SK-N-DZ (cell line): ENCODE measurements at regions not wholly inside any gene's neighbourhood (a gene's known extent, or its start where the extent isn't known, plus 50 kb on each side); places are given as distances from the start of the nearest gene placed in this dataset.
"Not testable (repeated sequence)": the region's sequence is repeated elsewhere in the genome, so short reads cannot be mapped to it uniquely, and the experiment has no call there.

ENCODE experiments used
- DNase-seq: peaks from one replicate; pipeline ENCODE4 v3.0.0-alpha.2; 2015; ENCODE audit warnings: low spot score

DNA sequence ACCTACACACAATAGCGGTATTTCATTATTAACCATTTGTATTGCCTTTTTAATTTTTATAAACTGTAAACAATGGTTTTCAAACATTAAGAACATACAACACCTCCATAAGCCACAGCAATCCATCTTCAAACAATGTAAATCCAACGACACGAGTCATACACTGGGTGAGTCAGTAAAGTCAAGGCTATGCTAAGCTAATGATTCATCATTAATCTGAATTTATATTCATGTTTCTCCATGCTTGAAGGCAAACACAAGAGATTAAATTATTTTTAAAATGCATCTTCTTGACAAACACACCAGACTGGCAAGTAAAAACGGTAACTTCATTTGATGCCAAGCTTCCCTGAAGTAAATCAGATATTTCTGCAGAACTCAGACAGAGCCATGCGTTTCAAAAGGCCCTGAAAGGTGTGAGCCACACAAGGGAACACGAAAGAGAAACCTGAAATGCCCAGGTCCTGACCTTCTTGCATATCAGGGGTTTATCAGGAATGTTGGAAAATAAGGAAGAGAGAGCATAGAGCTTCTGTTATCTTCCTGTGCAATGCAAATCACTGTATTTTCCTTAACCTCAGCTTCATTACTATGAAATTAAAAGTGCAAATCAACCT, 162.5 kb downstream of the ALDH8A1 start:
- no peak for DNase-seq

- DNase-seq, result no peak
These were observed 165.6 kb downstream of the ALDH8A1 start for GRCh38 chr6:134784336-134784735.

DNA sequence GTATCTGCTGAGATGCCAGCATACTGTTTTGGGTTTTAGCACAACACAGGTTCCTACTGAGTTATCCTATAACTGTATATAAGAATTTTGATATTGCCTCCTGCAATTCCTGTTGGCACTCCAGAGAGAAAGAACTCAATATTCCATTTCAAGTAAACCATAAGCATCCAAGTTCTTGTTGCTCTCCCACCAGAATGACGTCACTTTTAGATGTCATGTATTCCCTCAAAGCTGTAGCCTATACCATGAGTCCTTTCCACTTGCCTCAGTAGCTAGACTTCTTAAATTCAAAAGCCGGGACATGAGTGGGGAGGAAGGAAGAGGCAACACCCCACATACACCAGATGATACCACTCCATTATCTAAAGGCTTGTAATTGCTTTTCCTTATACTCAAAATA, 171.5 kb downstream of the ALDH8A1 start:
- no peak for DNase-seq

GRCh38 chr6:134774201-134774638, 175.7 kb downstream of the ALDH8A1 start:
- no peak for DNase-seq

GRCh38 chr6:134772671-134773360, 177.1 kb downstream of the ALDH8A1 start:
- no peak for DNase-seq

GRCh38 chr6:134768931-134769330, 181.0 kb downstream of the ALDH8A1 start:
- DNase-seq, result no peak

- DNase-seq, result no peak
These were observed 183.4 kb downstream of the ALDH8A1 start for GRCh38 chr6:134766497-134766896.

DNA sequence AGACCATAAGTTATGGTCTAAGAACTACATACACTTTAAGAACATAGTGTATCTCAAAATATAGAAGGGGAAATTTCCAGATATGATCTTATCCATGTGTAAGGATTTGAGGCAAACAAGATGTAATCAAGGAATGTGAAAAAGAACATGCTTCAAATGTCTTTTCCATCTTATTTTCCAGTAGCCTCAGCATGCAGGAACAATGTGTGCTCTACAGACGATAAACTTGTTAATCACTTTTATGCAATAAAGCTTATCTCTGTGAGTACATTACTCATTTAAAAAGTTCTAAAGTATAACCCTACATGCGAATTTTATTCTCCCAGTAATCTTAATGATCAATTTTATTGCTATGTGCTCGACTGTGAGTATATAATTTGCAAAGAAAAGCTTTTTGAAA, 185.2 kb downstream of the ALDH8A1 start:
- no peak for DNase-seq

DNA sequence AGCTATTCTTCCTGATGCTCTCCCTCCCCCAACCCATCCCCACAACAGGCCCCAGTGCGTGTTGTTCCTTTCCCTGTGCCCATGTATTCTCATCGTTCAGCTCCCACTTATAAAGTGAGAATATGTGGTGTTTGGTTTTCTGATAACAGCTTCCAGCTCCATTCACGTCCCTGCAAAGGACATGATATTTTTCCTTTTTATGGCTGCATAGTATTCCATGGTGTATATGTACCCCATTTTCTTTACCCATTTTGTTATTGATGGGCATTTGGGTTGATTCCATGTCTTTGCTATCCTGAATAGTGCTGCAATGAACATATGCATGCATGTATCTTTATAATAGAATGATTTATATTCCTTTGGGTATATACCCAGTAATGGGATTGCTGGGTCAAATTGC, 186.3 kb downstream of the ALDH8A1 start:
- DNase-seq, result not testable (repeated sequence)

DNA sequence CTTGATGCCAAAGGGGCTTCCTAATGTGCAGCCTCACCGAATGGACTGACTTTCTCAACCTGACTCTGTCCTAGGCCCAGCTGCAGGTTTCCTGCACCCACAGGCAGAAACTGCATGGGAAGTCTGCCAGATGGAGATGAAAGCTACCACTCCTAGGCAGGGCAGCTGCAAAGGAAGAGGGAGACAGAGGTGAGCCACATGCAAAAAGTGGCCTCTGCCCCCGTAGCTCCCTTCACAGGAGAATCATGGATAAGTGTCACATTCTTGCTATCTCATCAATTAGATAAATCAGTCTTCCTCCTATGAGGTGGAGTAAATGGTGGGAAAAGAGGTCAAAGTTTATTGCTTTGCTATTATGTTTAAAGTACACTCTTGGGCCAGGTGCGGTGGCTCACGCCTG, 191.3 kb downstream of the ALDH8A1 start:
- no peak for DNase-seq

DNA sequence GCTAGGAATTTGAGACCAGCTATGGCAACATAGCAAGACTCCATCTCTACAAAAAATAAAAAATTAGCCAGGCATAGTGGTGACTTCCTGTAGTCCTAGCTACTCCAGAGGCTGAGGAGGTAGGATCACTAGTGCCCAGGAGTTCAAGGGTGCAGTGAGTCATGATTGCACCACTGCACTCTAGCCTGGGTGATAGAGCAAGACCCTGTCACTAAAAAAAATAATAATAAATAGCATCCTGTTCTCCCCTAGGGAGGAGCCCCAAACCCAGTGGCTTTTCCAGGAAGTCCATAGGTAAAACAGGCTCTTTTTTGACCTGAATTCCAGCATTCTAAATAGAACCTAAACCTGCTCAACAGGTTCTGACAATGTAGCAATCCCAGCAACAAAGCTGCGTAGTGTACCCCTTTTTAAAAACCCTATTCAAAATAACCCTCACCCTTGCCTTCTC, 192.0 kb downstream of the ALDH8A1 start:
- DNase-seq, result no peak

GRCh38 chr6:134756374-134757025, 193.4 kb downstream of the ALDH8A1 start:
- no peak for DNase-seq

DNA sequence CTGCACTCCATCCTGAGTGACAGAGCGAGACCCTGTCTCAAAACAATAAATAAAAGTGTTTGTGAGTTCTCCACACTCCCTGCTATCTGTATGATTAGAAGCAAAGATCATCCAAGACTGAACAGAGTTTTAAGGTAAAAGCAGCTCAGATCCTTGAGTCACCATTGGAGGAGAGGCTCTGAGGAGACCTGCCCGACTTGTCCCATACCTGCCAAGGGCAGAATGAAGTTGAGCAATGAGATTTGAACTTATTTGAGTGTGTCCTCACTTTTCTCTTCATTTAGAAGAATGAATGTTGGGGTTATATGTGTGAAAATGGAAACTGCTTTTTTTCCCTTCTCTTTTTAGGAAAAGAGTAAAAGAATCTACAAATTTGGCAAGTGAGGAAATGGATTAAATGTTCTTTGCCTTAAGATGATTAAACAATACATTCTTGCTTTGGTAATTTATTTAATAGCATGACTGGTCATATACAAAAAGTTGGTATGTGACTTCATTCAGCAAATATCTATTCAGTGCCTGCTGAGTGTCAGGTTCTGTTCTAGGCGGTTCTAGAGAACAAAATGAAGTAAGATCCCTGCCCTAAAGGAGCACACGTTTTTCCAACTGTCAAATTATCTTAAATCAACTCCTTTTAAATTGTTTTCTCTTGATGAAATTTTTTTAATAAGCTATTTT, 195.7 kb downstream of the ALDH8A1 start:
- DNase-seq, result no peak

DNA sequence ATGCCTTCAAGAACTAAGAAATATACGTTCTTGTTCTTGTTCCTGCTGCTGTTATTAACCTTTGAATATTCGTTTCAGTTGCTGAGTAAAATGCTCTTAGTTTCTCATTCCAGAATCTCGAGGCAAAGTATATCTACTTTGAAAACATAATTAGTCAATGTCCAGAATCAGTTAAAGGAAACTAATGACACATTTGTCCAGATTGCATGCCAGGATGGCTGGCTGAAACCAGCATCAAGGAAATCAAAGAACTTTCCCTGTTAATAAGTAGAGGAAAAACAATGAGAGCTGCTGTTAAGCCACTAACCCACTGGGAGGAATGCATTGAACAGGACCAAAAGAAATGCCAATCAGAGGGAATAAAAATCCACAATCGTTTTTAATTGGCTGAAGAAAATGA, 196.9 kb downstream of the ALDH8A1 start:
- DNase-seq, result no peak

- no peak for DNase-seq
These were observed 197.5 kb downstream of the ALDH8A1 start for GRCh38 chr6:134752445-134752844.

- DNase-seq, result no peak
These were observed 199.2 kb downstream of the ALDH8A1 start for GRCh38 chr6:134750669-134751068.

- no peak for DNase-seq
These were observed 201.4 kb downstream of the ALDH8A1 start for GRCh38 chr6:134748484-134748883.

- DNase-seq, result not testable (repeated sequence)
These were observed 202.7 kb downstream of the ALDH8A1 start for GRCh38 chr6:134747197-134747596.

DNA sequence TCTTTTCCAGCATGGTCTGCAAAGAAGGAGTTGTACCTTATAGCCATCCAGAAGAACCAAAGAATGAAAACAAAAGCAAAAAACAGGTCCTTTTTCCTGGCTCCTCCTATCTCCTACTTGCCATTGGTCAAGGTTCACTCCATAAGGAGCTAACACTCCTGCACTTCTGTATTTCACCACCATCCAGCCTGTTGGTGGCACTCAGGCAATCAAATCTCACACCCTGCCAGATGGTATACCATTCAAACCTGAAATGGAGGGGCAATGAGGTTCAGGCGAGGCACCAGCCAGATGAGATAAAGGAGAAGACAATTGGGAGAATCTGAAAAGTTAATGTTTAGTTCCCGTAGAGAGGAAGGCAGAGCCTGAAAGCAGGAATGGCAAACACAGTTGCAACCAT, 203.8 kb downstream of the ALDH8A1 start:
- DNase-seq, result no peak

GRCh38 chr6:134745192-134745591, 204.7 kb downstream of the ALDH8A1 start:
- not testable (repeated sequence) for DNase-seq

GRCh38 chr6:134744301-134744700, 205.6 kb downstream of the ALDH8A1 start:
- no peak for DNase-seq

GRCh38 chr6:134741200-134741536, 208.7 kb downstream of the ALDH8A1 start:
- DNase-seq, result no peak
